Omental fat pad (tissue), 3 donors: ENCODE measurements at regions not wholly inside any gene's neighbourhood (a gene's known extent, or its start where the extent isn't known, plus 50 kb on each side); places are given as distances from the start of the nearest gene placed in this dataset.

ENCODE experiments used
- ATAC-seq: fragments of 150-250 bp; one replicate; pipeline ENCODE4 v1.9.1; 2016; ENCODE audit warnings: mild to moderate bottlenecking, moderate library complexity; ENCODE audit not compliant: low FRiP score
- DNase-seq: peaks from one replicate; pipeline ENCODE4 v3.0.0-alpha.2; 2019; ENCODE audit warnings: low spot score
- CTCF ChIP-seq, 3 donors: fragments of 450-650 bp; IDR thresholded peaks; one replicate each; pipeline ENCODE4 v1.5.1; 2016 to 2017; ENCODE audit warnings: antibody characterized with exemption in 3 of 3, mild to moderate bottlenecking in 3 of 3, moderate library complexity in 2 of 3

GRCh38 chr6:88251301-88251700 lies 85.2 kb upstream of the CNR1 start:
- DNase-seq (no peak), ATAC-seq (no peak)
- no peak for TF ChIP-seq CTCF (IDR thresholded peaks at IDR 0.05)

- no peak for ATAC-seq
- TF ChIP-seq CTCF (IDR thresholded peaks at IDR 0.05) = no peak
Measured at GRCh38 chr6:88248709-88249321, 82.7 kb upstream of the CNR1 start.

DNA sequence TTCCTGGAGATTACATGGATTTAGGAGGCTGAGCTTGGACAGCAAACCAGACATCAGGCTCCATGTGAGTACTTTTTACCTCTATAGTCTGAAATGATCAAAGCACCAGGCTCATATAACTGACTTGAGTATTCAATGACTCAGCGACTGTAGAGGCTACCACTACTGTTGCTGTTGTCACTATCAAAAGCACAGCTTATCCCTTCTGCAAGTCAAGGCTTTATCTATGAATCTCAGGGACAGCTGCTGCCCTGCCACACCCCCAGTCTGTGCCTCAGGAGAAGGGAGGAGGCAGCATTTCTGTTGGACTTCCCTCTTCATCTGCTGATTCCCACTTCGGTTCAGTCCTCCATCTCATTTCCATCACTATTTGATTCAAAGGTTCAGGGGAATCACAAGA lies 80.5 kb upstream of the CNR1 start:
- TF ChIP-seq CTCF (IDR thresholded peaks at IDR 0.05) = no peak
- no peak for DNase-seq
- no peak for ATAC-seq

More at GRCh38 chr6:88248709-88249321, 82.7 kb upstream of the CNR1 start:
- no peak for DNase-seq

DNA sequence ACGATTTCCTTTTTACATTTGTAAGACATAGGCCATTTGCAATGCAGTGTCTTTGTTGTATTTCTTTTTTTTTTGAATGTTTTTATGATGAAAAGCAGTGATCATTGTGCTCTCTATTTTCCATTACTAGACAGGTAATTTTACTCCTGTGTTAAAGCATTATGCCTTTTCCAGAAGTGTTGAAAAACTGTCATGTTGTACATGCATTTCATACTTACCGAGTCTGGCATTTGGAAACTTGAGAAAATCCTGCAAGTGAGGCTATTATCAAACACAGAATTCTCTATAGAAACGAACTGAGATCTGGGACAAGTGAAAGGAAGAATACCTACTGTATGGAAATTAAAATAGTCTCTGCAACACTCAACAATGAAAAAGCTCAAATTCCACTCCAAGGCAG lies 78.6 kb upstream of the CNR1 start:
- ATAC-seq (no peak), DNase-seq (no peak)
- no peak for TF ChIP-seq CTCF (IDR thresholded peaks at IDR 0.05)

DNA sequence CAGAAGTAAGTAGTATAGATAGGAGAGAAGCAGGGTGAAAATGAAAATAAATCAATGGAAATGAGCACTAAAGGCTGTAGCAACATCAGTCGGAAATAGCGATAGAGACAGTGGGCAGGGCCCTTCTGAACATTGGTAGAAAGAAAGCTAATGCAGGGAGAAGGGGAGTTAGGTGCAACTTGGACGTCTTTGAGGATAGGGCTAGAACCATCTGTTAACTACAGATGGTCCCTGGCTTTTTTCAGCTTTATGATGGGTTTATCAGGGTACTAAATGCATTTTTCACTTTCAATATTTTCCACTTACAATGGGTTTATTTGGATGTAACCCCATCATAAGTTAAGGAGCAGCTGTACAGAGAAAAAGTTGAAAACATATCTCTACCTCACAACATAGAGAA lies 72.8 kb upstream of the CNR1 start:
- no peak for TF ChIP-seq CTCF (IDR thresholded peaks at IDR 0.05)
- DNase-seq = no peak
- no peak for ATAC-seq

DNA sequence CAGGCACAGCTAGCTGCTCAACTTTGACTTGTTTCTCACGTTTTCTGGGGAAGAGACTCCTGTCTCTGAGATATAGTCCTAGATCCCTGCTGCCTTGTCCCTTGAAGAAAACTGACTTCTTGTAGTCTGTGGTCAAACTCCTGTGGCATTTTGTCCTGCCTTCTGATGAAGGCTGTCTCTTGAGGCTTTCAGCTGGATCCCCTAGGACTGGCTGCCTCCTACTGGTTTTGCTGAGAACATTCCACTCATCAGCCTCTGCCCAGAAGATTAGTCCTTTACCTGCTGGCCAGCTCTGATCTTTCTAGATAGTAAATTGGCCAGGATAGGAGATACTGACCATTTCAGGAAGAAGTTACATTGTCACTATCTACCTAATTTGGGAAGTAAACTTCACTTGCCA lies 71.9 kb upstream of the CNR1 start:
- TF ChIP-seq CTCF (IDR thresholded peaks at IDR 0.05) = no peak
- ATAC-seq (no peak), DNase-seq (no peak)

GRCh38 chr6:88236612-88237360 lies 70.6 kb upstream of the CNR1 start:
- DNase-seq (no peak), ATAC-seq (no peak)
- TF ChIP-seq CTCF (IDR thresholded peaks at IDR 0.05) = no peak
